Panc1 (cell line): ENCODE measurements at regions not wholly inside any gene's neighbourhood (a gene's known extent, or its start where the extent isn't known, plus 50 kb on each side); places are given as distances from the start of the nearest gene placed in this dataset.

ENCODE experiments used
- CTCF ChIP-seq: fragments of 450-650 bp; IDR thresholded peaks from 2 replicates; pipeline ENCODE4 v1.5.1; 2017; ENCODE audit warnings: mild to moderate bottlenecking
- POLR2AphosphoS5 ChIP-seq: IDR thresholded peaks from 2 replicates; pipeline ENCODE4 v1.6.1; 2012; ENCODE audit warnings: mild to moderate bottlenecking, low read depth, low read length, moderate library complexity
- REST ChIP-seq, 2 experiments: IDR thresholded peaks; 2 replicates each; pipeline ENCODE4 v1.6.1; 2011 to 2012; ENCODE audit warnings: low read depth in 2 of 2, control low read depth in 1 of 2, low read length in 1 of 2, mild to moderate bottlenecking in 1 of 2, moderate library complexity in 1 of 2; ENCODE audit not compliant: insufficient read depth in 1 of 2
- SIN3A ChIP-seq: IDR thresholded peaks from 2 replicates; pipeline ENCODE4 v1.6.1; 2012; ENCODE audit warnings: low read depth, mild to moderate bottlenecking, low read length, moderate library complexity, borderline replicate concordance; ENCODE audit not compliant: insufficient read depth

DNA sequence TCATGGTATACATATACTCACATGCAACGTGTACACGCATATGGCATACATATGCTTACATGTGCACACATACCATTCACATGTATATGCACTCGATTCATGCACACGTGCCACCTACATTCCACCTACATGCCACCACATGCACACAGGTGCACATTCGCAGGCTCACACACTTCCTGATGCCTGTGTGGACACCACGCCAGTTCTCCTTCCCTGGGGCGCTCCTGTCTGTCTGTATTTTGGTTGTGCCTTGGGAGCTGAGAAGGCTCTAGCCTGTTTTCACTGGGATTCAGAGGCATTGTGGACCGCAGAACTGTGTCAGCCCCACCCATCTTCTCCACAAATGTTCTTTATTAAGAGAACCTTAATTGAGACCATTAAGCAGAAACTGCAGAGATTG lies 96.6 kb upstream of the CTDP1 start:
- no peak for TF ChIP-seq CTCF
- TF ChIP-seq POLR2AphosphoS5, result no peak
- TF ChIP-seq SIN3A, result no peak
- TF ChIP-seq REST (IDR thresholded peaks at IDR 0.05; ENCODE audit: insufficient read depth in 1 of 2, low read depth in 2 of 2, low read length in 1 of 2), result no peak
